OCI-M1 (cell line): ENCODE measurements at regions not wholly inside any gene's neighbourhood (a gene's known extent, or its start where the extent isn't known, plus 50 kb on each side); places are given as distances from the start of the nearest gene placed in this dataset.
"Not testable (repeated sequence)": the region's sequence is repeated elsewhere in the genome, so short reads cannot be mapped to it uniquely, and the experiment has no call there.

Source experiments
- DNase-seq: peaks from one replicate; lab custom pipeline; 2025; lab: John Stamatoyannopoulos, UW

GRCh38 chr5:90133941-90134340 is 275.6 kb downstream of the CETN3 start:
- DNase-seq = peak; percentile 56

GRCh38 chr5:90131383-90132133 is 278.0 kb downstream of the CETN3 start:
- DNase-seq = peak; percentile 50

- no peak for DNase-seq
Observed at GRCh38 chr5:90128551-90128950, 281.0 kb downstream of the CETN3 start.

GRCh38 chr5:90119531-90119971 is 290.0 kb downstream of the CETN3 start:
- DNase-seq = no peak

GRCh38 chr5:90117005-90117404 is 292.6 kb downstream of the CETN3 start:
- no peak for DNase-seq

GRCh38 chr5:90113108-90113507 is 296.4 kb downstream of the CETN3 start:
- DNase-seq = no peak

- no peak for DNase-seq
Observed at GRCh38 chr5:90112033-90112692, 297.4 kb downstream of the CETN3 start.

GRCh38 chr5:90111364-90112032 is 298.1 kb downstream of the CETN3 start:
- peak; percentile 44 for DNase-seq

- no peak for DNase-seq
Observed at GRCh38 chr5:90109285-90109684, 300.3 kb downstream of the CETN3 start.

- DNase-seq = no peak
Observed at GRCh38 chr5:90099099-90099498, 310.5 kb downstream of the CETN3 start.

GRCh38 chr5:90097082-90097477 is 312.5 kb downstream of the CETN3 start:
- no peak for DNase-seq

GRCh38 chr5:90096415-90097081 is 313.0 kb downstream of the CETN3 start:
- peak; percentile 50 for DNase-seq

GRCh38 chr5:90095292-90096060 is 314.1 kb downstream of the CETN3 start:
- no peak for DNase-seq

- DNase-seq = no peak
Observed at GRCh38 chr5:90093751-90094485, 315.6 kb downstream of the CETN3 start.

- DNase-seq = no peak
Observed at GRCh38 chr5:90092734-90093133, 316.8 kb downstream of the CETN3 start.

- no peak for DNase-seq
Observed at GRCh38 chr5:90084342-90084741, 325.2 kb downstream of the CETN3 start.

- not testable (repeated sequence) for DNase-seq
Observed at GRCh38 chr5:90073026-90073570, 336.5 kb downstream of the CETN3 start.

- no peak for DNase-seq
Observed at GRCh38 chr5:90071656-90072055, 337.9 kb downstream of the CETN3 start.

- DNase-seq = peak; percentile 15
Observed at GRCh38 chr5:90071066-90071465, 338.5 kb downstream of the CETN3 start.

GRCh38 chr5:90066920-90067319 is 342.6 kb downstream of the CETN3 start:
- no peak for DNase-seq
